Esophagus muscularis mucosa (tissue), 4 donors: ENCODE measurements at regions not wholly inside any gene's neighbourhood (a gene's known extent, or its start where the extent isn't known, plus 50 kb on each side); places are given as distances from the start of the nearest gene placed in this dataset.

Experiments
- DNase-seq: peaks from one replicate; pipeline ENCODE4 v3.0.0-alpha.2; 2017; ENCODE audit errors: extremely low spot score
- H3K27ac ChIP-seq, 4 donors: fragments of 200-600 bp; sonication (generic); replicated peaks in 1 of 4; 1 replicate in 3 of 4; 2 replicates in 1 of 4; pipeline ENCODE4 v1.5.1; 2016 to 2019; ENCODE audit warnings: mild to moderate bottlenecking in 1 of 4
- H3K27me3 ChIP-seq, 4 donors: fragments of 200-600 bp; sonication (generic); one replicate each; pipeline versions ENCODE4 v1.5.1 to v1.6.0; 2016 to 2019
- H3K36me3 ChIP-seq, 4 donors: fragments of 200-600 bp; sonication (generic); one replicate each; pipeline ENCODE4 v1.5.1; 2016 to 2019
- H3K4me1 ChIP-seq, 4 donors: fragments of 200-600 bp; sonication (generic); one replicate each; pipeline ENCODE4 v1.5.1; 2016 to 2019
- H3K4me3 ChIP-seq, 4 donors: fragments of 200-600 bp; sonication (generic); 1 replicate in 2 of 4; 2 replicates in 2 of 4; pipeline ENCODE4 v1.5.1; 2016 to 2019; ENCODE audit warnings: mild to moderate bottlenecking in 4 of 4, moderate library complexity in 1 of 4
- H3K9me3 ChIP-seq, 4 donors: fragments of 200-600 bp; sonication (generic); 1 replicate in 3 of 4; 2 replicates in 1 of 4; pipeline ENCODE4 v1.5.1; 2016 to 2019
- EP300 ChIP-seq: sonication (generic); formaldehyde crosslinking; IDR thresholded peaks from one replicate; pipeline ENCODE4 v1.6.1; 2017; ENCODE audit warnings: antibody characterized with exemption
- POLR2A ChIP-seq: fragments of 450-650 bp; IDR thresholded peaks from one replicate; pipeline ENCODE4 v1.6.1; 2017; ENCODE audit warnings: antibody characterized with exemption, moderate library complexity, mild to moderate bottlenecking, low read depth
- POLR2AphosphoS5 ChIP-seq, 2 donors: sonication (generic); formaldehyde crosslinking; IDR thresholded peaks; one replicate each; pipeline ENCODE4 v1.6.1; 2017; ENCODE audit warnings: antibody characterized with exemption in 2 of 2
- WGBS: methylation state at CpG from one replicate; pipeline ENCODE4 v1.1.5; 2018; 5-methylcytosine and 5-hydroxymethylcytosine counted together
- intact Hi-C: fragments of 100-400 bp; cut with DNase I; formaldehyde crosslinking; loops from one replicate; pipeline ENCODE4 v1.15.1; 2023
- TF ChIP-seq, protein P1 (sequence below), 3 experiments: fragments of 200-600 bp in 2 of 3; fragments of 450-650 bp in 1 of 3; sonication (generic) in 2 of 3; IDR thresholded peaks; one replicate each; pipeline ENCODE4 v1.5.1; 2017 to 2019; ENCODE audit warnings: antibody characterized with exemption in 3 of 3, mild to moderate bottlenecking in 2 of 3, moderate library complexity in 1 of 3

GRCh38 chr7:9671979-9672917 is 1238.8 kb downstream of the NXPH1 start:
- Histone ChIP-seq H3K27ac (no peak overlapping the region), H3K36me3 (no peaks in the 10 kb centered on the region), H3K4me1 (no peaks in the 10 kb centered on the region), H3K27me3 (no peaks in the 10 kb centered on the region), H3K9me3 (no peaks in the 10 kb centered on the region), H3K4me3 (no peak overlapping the region)
- DNase-seq = no peak
- WGBS = 67% methylated on average over 7 of the region's 7 CpGs
- intact Hi-C loops = no loop called here
- TF ChIP-seq EP300 (no peak), POLR2AphosphoS5 (IDR thresholded peaks at IDR 0.05) (no peak), POLR2A (no peak)
- TF ChIP-seq, protein P1, sequence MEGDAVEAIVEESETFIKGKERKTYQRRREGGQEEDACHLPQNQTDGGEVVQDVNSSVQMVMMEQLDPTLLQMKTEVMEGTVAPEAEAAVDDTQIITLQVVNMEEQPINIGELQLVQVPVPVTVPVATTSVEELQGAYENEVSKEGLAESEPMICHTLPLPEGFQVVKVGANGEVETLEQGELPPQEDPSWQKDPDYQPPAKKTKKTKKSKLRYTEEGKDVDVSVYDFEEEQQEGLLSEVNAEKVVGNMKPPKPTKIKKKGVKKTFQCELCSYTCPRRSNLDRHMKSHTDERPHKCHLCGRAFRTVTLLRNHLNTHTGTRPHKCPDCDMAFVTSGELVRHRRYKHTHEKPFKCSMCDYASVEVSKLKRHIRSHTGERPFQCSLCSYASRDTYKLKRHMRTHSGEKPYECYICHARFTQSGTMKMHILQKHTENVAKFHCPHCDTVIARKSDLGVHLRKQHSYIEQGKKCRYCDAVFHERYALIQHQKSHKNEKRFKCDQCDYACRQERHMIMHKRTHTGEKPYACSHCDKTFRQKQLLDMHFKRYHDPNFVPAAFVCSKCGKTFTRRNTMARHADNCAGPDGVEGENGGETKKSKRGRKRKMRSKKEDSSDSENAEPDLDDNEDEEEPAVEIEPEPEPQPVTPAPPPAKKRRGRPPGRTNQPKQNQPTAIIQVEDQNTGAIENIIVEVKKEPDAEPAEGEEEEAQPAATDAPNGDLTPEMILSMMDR (IDR thresholded peaks at IDR 0.05) = no peak

DNA sequence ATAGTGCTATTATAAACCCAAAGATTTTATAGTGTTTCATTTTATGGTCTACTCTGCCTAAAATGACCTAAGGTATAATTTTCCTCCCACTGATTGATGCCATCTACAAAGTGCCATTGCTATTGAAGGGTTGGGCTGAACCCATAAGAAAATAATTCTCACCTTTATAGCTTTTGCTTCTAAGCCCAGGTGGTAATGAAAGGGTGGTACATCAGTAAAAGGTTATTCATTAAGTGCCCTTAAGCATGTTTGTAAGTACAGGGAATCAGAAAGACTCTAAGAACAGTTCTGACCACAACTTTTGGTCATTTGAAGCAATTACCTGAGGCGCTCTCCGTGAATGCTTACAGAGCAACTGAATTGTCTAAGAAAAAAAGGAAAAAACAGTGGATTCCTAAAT is 1247.3 kb downstream of the NXPH1 start:
- H3K4me3 ChIP-seq = no peak overlapping the region
- 95% methylated on average over 2 of the region's 2 CpGs for WGBS
- intact Hi-C loops = no loop called here
- H3K9me3 ChIP-seq = no peaks in the 10 kb centered on the region
- H3K36me3 ChIP-seq = no peaks in the 10 kb centered on the region
- DNase-seq = no peak
- no peak for TF ChIP-seq POLR2A
- no peak for TF ChIP-seq POLR2AphosphoS5 (IDR thresholded peaks at IDR 0.05)
- TF ChIP-seq, protein P1 (IDR thresholded peaks at IDR 0.05) = no peak
- TF ChIP-seq EP300 = no peak
- no peaks in the 10 kb centered on the region for H3K4me1 ChIP-seq
- H3K27me3 ChIP-seq = no peaks in the 10 kb centered on the region
- no peak overlapping the region for H3K27ac ChIP-seq

DNA sequence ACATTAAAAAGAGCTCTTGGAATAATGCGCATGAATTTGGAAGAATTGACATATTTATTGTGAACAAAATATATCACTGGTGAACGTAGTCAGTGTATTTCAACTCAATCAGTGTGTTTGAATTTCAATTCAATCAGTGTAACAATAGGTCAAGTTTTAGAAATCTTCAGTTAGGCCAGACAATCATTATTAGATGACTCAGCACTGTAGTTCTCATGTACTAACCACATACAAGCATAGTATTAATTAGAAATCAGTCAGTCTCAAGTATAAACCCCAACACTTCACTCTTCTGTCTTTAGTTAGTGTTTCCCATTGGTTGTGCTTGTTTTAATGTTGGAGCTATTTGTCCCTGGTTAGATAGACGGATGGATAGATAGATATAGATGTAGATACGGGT is 1247.9 kb downstream of the NXPH1 start:
- Histone ChIP-seq H3K4me3 (no peak overlapping the region), H3K27me3 (no peaks in the 10 kb centered on the region), H3K36me3 (no peaks in the 10 kb centered on the region), H3K4me1 (no peaks in the 10 kb centered on the region), H3K9me3 (no peaks in the 10 kb centered on the region), H3K27ac (no peak overlapping the region)
- no peak for TF ChIP-seq POLR2A
- TF ChIP-seq, protein P1 (IDR thresholded peaks at IDR 0.05) = no peak
- no peak for TF ChIP-seq POLR2AphosphoS5 (IDR thresholded peaks at IDR 0.05)
- no peak for TF ChIP-seq EP300
- intact Hi-C loops = no loop called here
- 85% methylated on average over 4 of the region's 4 CpGs for WGBS
- no peak for DNase-seq

- no peaks in the 10 kb centered on the region for H3K36me3 ChIP-seq
- no peak for DNase-seq
- WGBS = 100% methylated on average over 2 of the region's 2 CpGs
- H3K9me3 ChIP-seq = peaks cover 0 to 6% (median 0%) of the 10 kb centered on the region in 4 donors
- intact Hi-C loops = no loop called here
- H3K27ac ChIP-seq = no peak overlapping the region
- no peaks in the 10 kb centered on the region for H3K4me1 ChIP-seq
- H3K27me3 ChIP-seq = no peaks in the 10 kb centered on the region
- H3K4me3 ChIP-seq = no peak overlapping the region
- TF ChIP-seq EP300 = no peak
- TF ChIP-seq POLR2A = no peak
- TF ChIP-seq, protein P1 (IDR thresholded peaks at IDR 0.05) = no peak
- no peak for TF ChIP-seq POLR2AphosphoS5 (IDR thresholded peaks at IDR 0.05)
Measured at GRCh38 chr7:9691286-9691685, 1257.9 kb downstream of the NXPH1 start.
